Endothelial cell of umbilical vein (primary cell): ENCODE measurements at regions not wholly inside any gene's neighbourhood (a gene's known extent, or its start where the extent isn't known, plus 50 kb on each side); places are given as distances from the start of the nearest gene placed in this dataset.
A peak's percentile ranks its signal among the peaks of the same experiment; 100 is the strongest.

ENCODE experiments used
- BruUV-seq: library from RNA; stranded (reverse); fragments of 400-500 nt; replicated peaks from 2 replicates; lab custom pipeline; 2021; lab: Mats Ljungman, UMichigan
- CTCF ChIA-PET: fragments of 300-600, 350-600 bp; sonication (Branson Sonifier 250); formaldehyde crosslinking; loops from one replicate; lab custom pipeline; 2021; ENCODE audit warnings: antibody characterized with exemption, inconsistent platforms; lab: Charles Lee
- POLR2A ChIA-PET: fragments of 300-600, 350-600 bp; sonication (Branson Sonifier 250); formaldehyde crosslinking; loops from one replicate; lab custom pipeline; 2021; ENCODE audit warnings: antibody characterized with exemption, inconsistent platforms; lab: Charles Lee
- DNase-seq: peaks from one replicate; pipeline ENCODE4 v3.0.0-alpha.2; 2011; ENCODE audit warnings: low read depth, low spot score
- FAIRE-seq: peaks from 2 replicates; lab custom pipeline; 2011; peaks lifted over from hg19 to GRCh38; lab: Jason Lieb, UNC
- H2AFZ ChIP-seq: 2 replicates; pipeline ENCODE4 v1.6.0; 2012; ENCODE audit warnings: low read depth, low read length, control low read depth, inconsistent platforms
- H3K27ac ChIP-seq: 2 replicates; pipeline ENCODE4 v1.5.1; 2011; ENCODE audit warnings: low read depth, mild to moderate bottlenecking, control low read depth, low read length, moderate library complexity; ENCODE audit not compliant: insufficient read depth
- H3K27me3 ChIP-seq, 2 experiments: 2 replicates each; pipeline versions ENCODE4 v1.6.0 to v1.6.1; 2011; ENCODE audit warnings: low read length in 2 of 2, mixed read lengths in 1 of 2; ENCODE audit not compliant: control insufficient read depth in 2 of 2, insufficient read depth in 2 of 2
- H3K36me3 ChIP-seq, 2 experiments: 2 replicates in 1 of 2; 3 replicates in 1 of 2; pipeline ENCODE4 v1.5.1; 2011; ENCODE audit warnings: low read length in 2 of 2, mild to moderate bottlenecking in 1 of 2, moderate library complexity in 1 of 2; ENCODE audit not compliant: control insufficient read depth in 2 of 2, insufficient read depth in 2 of 2; ENCODE audit errors: extremely low read depth in 1 of 2
- H3K4me1 ChIP-seq: 3 replicates; pipeline ENCODE4 v1.5.1; 2011; ENCODE audit warnings: mild to moderate bottlenecking, low read length; ENCODE audit not compliant: control insufficient read depth, insufficient read depth; ENCODE audit errors: extremely low read depth
- H3K4me2 ChIP-seq: 2 replicates; pipeline ENCODE4 v1.6.1; 2011; ENCODE audit warnings: low read length, control low read depth, mixed read lengths; ENCODE audit not compliant: insufficient read depth
- H3K4me3 ChIP-seq, 3 experiments: fragments of 200-600 bp in 1 of 3; sonication (generic), shearing (Covaris generic) in 1 of 3; replicated peaks in 1 of 3; 2 replicates each; pipeline ENCODE4 v1.5.1; 2011 to 2016; ENCODE audit warnings: control low read depth in 3 of 3, low read length in 3 of 3, mild to moderate bottlenecking in 2 of 3, inconsistent platforms in 1 of 3, low read depth in 1 of 3, moderate library complexity in 1 of 3; ENCODE audit not compliant: insufficient read depth in 1 of 3
- H3K79me2 ChIP-seq: 2 replicates; pipeline ENCODE4 v1.6.0; 2012; ENCODE audit warnings: low read length, inconsistent platforms; ENCODE audit not compliant: control insufficient read depth, insufficient read depth
- H3K9ac ChIP-seq: replicated peaks from 2 replicates; pipeline ENCODE3; 2011; ENCODE audit warnings: low read length, control low read depth; ENCODE audit not compliant: insufficient read depth; ENCODE audit errors: extremely low read depth
- H3K9me1 ChIP-seq: replicated peaks from 3 replicates; pipeline ENCODE4 v1.6.0; 2011; ENCODE audit warnings: mild to moderate bottlenecking, low read length; ENCODE audit not compliant: control insufficient read depth, insufficient read depth; ENCODE audit errors: extremely low read depth
- H3K9me3 ChIP-seq: replicated peaks from 2 replicates; pipeline ENCODE4 v1.5.1; 2012; ENCODE audit warnings: low read length, inconsistent platforms; ENCODE audit not compliant: control insufficient read depth, insufficient read depth
- H4K20me1 ChIP-seq: replicated peaks from 2 replicates; pipeline ENCODE3; 2011; ENCODE audit warnings: mild to moderate bottlenecking, low read length; ENCODE audit not compliant: control insufficient read depth, insufficient read depth; ENCODE audit errors: extremely low read depth
- EZH2 ChIP-seq: IDR thresholded peaks from 2 replicates; pipeline ENCODE4 v1.6.1; 2012; ENCODE audit warnings: borderline replicate concordance, low read depth, mild to moderate bottlenecking, moderate library complexity, low read length, inconsistent platforms; ENCODE audit not compliant: severe bottlenecking
- FOS ChIP-seq: IDR thresholded peaks from 2 replicates; pipeline ENCODE4 v1.6.1; 2011; ENCODE audit warnings: mild to moderate bottlenecking, low read length, moderate library complexity, borderline replicate concordance; ENCODE audit not compliant: insufficient read depth
- GATA2 ChIP-seq: IDR thresholded peaks from 2 replicates; pipeline ENCODE4 v1.7.0; 2011; ENCODE audit warnings: low read depth, mild to moderate bottlenecking, moderate library complexity, mixed read lengths, low read length; ENCODE audit not compliant: insufficient read length, insufficient read depth
- JUN ChIP-seq: IDR thresholded peaks from 2 replicates; pipeline ENCODE4 v1.6.1; 2011; ENCODE audit warnings: borderline replicate concordance, low read depth; ENCODE audit not compliant: insufficient read length, insufficient read depth
- MYC ChIP-seq: IDR thresholded peaks from one replicate; pipeline ENCODE4 v1.6.1; 2011; ENCODE audit warnings: mild to moderate bottlenecking, low read depth, low read length
- POLR2A ChIP-seq: IDR thresholded peaks from 2 replicates; pipeline ENCODE4 v1.6.1; 2012; ENCODE audit warnings: low read depth, mild to moderate bottlenecking, control low read depth, low read length
- POLR2AphosphoS5 ChIP-seq: IDR thresholded peaks from 2 replicates; pipeline ENCODE4 v1.6.1; 2012; ENCODE audit warnings: low read depth, mild to moderate bottlenecking, control low read depth, low read length, moderate library complexity; ENCODE audit not compliant: insufficient read depth
- dilution Hi-C: fragments of 300-500 bp; cut with MboI; formaldehyde crosslinking; loops from one replicate; pipeline ENCODE4 v1.15.0; 2019; ENCODE audit warnings: low sequenced_read_pairs; ENCODE audit not compliant: extremely low pct_ligation_motif_present
- intact Hi-C: fragments of 100-400 bp; cut with micrococcal nuclease; formaldehyde crosslinking; loops from one replicate; pipeline ENCODE4 v1.10.0; 2022
- TF ChIP-seq, protein P1 (sequence below): IDR thresholded peaks from 2 replicates; pipeline ENCODE4 v1.6.1; 2011; ENCODE audit not compliant: insufficient read depth, insufficient read length
- TF ChIP-seq, protein P2 (sequence below), 2 donors: IDR thresholded peaks; 1 replicate in 1 of 2; 2 replicates in 1 of 2; pipeline ENCODE4 v1.5.1; 2011; ENCODE audit warnings: low read length in 2 of 2, mild to moderate bottlenecking in 2 of 2, moderate library complexity in 2 of 2, control low read depth in 1 of 2, inconsistent platforms in 1 of 2, low read depth in 1 of 2; ENCODE audit not compliant: insufficient read depth in 1 of 2; ENCODE audit errors: extremely low read depth in 1 of 2

DNA sequence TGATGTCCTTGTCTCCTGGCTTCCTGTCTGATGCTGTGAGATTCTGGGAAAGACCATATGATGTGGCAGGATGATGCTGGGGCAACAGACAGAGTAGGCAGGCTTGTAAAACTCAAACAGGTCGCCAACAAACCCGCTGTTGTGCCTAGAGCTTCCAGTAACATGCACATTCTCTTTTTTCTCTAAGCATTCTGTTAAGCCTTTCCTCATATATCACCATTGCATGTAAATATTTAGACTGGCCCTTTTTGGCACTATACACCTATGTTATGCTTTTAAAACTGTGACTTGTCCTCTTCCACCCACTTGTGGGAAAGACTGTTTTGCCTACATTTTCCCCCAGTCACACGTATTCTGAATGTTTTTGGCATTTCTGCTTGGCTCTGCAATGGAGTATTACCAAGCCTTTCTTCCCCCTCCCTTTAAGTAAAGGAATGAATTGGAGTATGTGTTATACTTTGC lies 250.4 kb upstream of the TANK start:
- FAIRE-seq (no peak), DNase-seq (no peak)
- ChIA-PET POLR2A (no interaction called here), CTCF (interaction anchor here (2.2 kb wide), 1 partner anchor 9 kb away, joined by 9 read pairs; no protein-coding TSS in a partner anchor)
- Histone ChIP-seq H3K4me1 (peaks cover 13% of the 10 kb centered on the region), H3K27ac (no peak overlapping the region), H3K36me3 (no peaks in the 10 kb centered on the region), H3K4me2 (no peak overlapping the region), H4K20me1 (no peaks in the 10 kb centered on the region), H3K27me3 (no peaks in the 10 kb centered on the region), H3K9me3 (no peaks in the 10 kb centered on the region), H2AFZ (no peak overlapping the region), H3K9ac (no peak overlapping the region), H3K9me1 (peaks cover 2% of the 10 kb centered on the region), H3K79me2 (no peaks in the 10 kb centered on the region), H3K4me3 (no peak overlapping the region)
- TF ChIP-seq POLR2AphosphoS5 (no peak), JUN (no peak)
- no TSS peak for BruUV-seq
- dilution Hi-C loops (no loop called here), intact Hi-C loops (loop anchor here (10.0 kb wide), 2 partner anchors 325 to 635 kb away; no protein-coding TSS in a partner anchor)

DNA sequence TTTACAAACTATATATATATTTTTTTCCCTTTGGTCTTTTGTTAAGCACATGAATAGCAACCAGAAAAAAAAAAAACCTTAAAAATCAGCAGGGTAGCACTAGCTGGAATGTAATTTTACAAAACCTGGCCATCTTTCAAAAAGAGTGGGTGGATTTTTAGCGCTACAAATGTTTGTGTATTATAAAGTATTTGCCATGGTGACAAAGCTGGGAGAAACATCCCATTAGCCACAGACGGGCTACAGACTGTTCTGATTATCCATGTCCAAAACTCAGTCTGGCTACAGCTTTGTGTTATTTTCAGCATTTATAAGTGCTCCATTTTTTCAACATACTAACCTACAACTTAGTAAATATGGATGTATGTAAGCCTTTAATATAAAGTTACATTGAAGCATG lies 249.5 kb upstream of the TANK start:
- Histone ChIP-seq H3K4me2 (peak overlapping the region; percentile 42), H2AFZ (no peak overlapping the region), H3K27ac (no peak overlapping the region), H3K9ac (no peak overlapping the region), H3K4me1 (peaks cover 13% of the 10 kb centered on the region), H3K4me3 (no peak overlapping the region), H3K79me2 (no peaks in the 10 kb centered on the region), H3K9me3 (no peaks in the 10 kb centered on the region), H3K27me3 (no peaks in the 10 kb centered on the region), H3K36me3 (no peaks in the 10 kb centered on the region), H4K20me1 (no peaks in the 10 kb centered on the region), H3K9me1 (peaks cover 2% of the 10 kb centered on the region)
- FAIRE-seq: no peak
- no TSS peak for BruUV-seq
- POLR2A ChIA-PET: no interaction called here
- DNase-seq: peak; percentile 48
- dilution Hi-C loops: no loop called here
- intact Hi-C loops: loop anchor here (10.0 kb wide), 2 partner anchors 326 to 636 kb away; no protein-coding TSS in a partner anchor
- TF ChIP-seq POLR2AphosphoS5: no peak
- no peak for TF ChIP-seq GATA2
- TF ChIP-seq FOS: no peak
- TF ChIP-seq, protein P1, sequence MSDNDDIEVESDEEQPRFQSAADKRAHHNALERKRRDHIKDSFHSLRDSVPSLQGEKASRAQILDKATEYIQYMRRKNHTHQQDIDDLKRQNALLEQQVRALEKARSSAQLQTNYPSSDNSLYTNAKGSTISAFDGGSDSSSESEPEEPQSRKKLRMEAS: no peak
- no peak for TF ChIP-seq MYC
- no peak for TF ChIP-seq EZH2
- TF ChIP-seq, protein P2, sequence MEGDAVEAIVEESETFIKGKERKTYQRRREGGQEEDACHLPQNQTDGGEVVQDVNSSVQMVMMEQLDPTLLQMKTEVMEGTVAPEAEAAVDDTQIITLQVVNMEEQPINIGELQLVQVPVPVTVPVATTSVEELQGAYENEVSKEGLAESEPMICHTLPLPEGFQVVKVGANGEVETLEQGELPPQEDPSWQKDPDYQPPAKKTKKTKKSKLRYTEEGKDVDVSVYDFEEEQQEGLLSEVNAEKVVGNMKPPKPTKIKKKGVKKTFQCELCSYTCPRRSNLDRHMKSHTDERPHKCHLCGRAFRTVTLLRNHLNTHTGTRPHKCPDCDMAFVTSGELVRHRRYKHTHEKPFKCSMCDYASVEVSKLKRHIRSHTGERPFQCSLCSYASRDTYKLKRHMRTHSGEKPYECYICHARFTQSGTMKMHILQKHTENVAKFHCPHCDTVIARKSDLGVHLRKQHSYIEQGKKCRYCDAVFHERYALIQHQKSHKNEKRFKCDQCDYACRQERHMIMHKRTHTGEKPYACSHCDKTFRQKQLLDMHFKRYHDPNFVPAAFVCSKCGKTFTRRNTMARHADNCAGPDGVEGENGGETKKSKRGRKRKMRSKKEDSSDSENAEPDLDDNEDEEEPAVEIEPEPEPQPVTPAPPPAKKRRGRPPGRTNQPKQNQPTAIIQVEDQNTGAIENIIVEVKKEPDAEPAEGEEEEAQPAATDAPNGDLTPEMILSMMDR (IDR thresholded peaks at IDR 0.05; ENCODE audit: extremely low read depth in 1 of 2, insufficient read depth in 1 of 2, low read depth in 1 of 2, low read length in 2 of 2): no peak
- TF ChIP-seq POLR2A: no peak
- no peak for TF ChIP-seq JUN
- CTCF ChIA-PET: interaction anchor here (1.4 to 2.2 kb wide), 2 partner anchors 8 to 59 kb away, joined by 5 to 9 read pairs; no protein-coding TSS in a partner anchor
